Keratinocyte (primary cell): ENCODE measurements at regions not wholly inside any gene's neighbourhood (a gene's known extent, or its start where the extent isn't known, plus 50 kb on each side); places are given as distances from the start of the nearest gene placed in this dataset.

Experiments used
- DNase-seq: peaks from one replicate; pipeline ENCODE4 v3.0.0-alpha.2; 2011; ENCODE audit warnings: low read depth, missing footprints, low spot score
- FAIRE-seq: peaks from 2 replicates; lab custom pipeline; 2011; peaks lifted over from hg19 to GRCh38; lab: Jason Lieb, UNC
- H2AFZ ChIP-seq: 2 replicates; pipeline ENCODE4 v1.6.0; 2012; ENCODE audit warnings: low read length, control low read depth, inconsistent platforms; ENCODE audit not compliant: control insufficient read depth
- H3K27ac ChIP-seq: 2 replicates; pipeline ENCODE4 v1.5.1; 2011; ENCODE audit warnings: low read length; ENCODE audit not compliant: control insufficient read depth, insufficient read depth
- H3K27me3 ChIP-seq: 3 replicates; pipeline ENCODE4 v1.6.0; 2011; ENCODE audit warnings: low read length; ENCODE audit not compliant: control insufficient read depth, insufficient read depth; ENCODE audit errors: extremely low read depth
- H3K36me3 ChIP-seq, 2 experiments: 2 replicates in 1 of 2; 3 replicates in 1 of 2; pipeline ENCODE4 v1.5.1; 2011; ENCODE audit warnings: low read length in 2 of 2, mild to moderate bottlenecking in 1 of 2; ENCODE audit not compliant: control insufficient read depth in 2 of 2, insufficient read depth in 2 of 2; ENCODE audit errors: extremely low read depth in 1 of 2
- H3K4me1 ChIP-seq: 3 replicates; pipeline ENCODE4 v1.5.1; 2011; ENCODE audit warnings: low read length; ENCODE audit not compliant: control insufficient read depth, insufficient read depth; ENCODE audit errors: extremely low read depth
- H3K4me2 ChIP-seq: 3 replicates; pipeline ENCODE4 v1.6.0; 2011; ENCODE audit warnings: low read depth, low read length; ENCODE audit not compliant: control insufficient read depth, insufficient read depth; ENCODE audit errors: extremely low read depth
- H3K4me3 ChIP-seq, 3 experiments: fragments of 200-600 bp in 1 of 3; sonication (generic) in 1 of 3; 2 replicates in 2 of 3; 3 replicates in 1 of 3; pipeline ENCODE4 v1.5.1; 2011 to 2016; ENCODE audit warnings: low read length in 3 of 3, mild to moderate bottlenecking in 3 of 3, control low read depth in 2 of 3, inconsistent platforms in 1 of 3, low read depth in 1 of 3, mixed read lengths in 1 of 3, mixed run types in 1 of 3, moderate library complexity in 1 of 3; ENCODE audit not compliant: control insufficient read depth in 2 of 3, insufficient read depth in 2 of 3; ENCODE audit errors: extremely low read depth in 1 of 3
- H3K79me2 ChIP-seq: 2 replicates; pipeline ENCODE4 v1.6.0; 2012; ENCODE audit warnings: low read length; ENCODE audit not compliant: control insufficient read depth, insufficient read depth
- H3K9ac ChIP-seq: 3 replicates; pipeline ENCODE4 v1.6.0; 2011; ENCODE audit warnings: low read length; ENCODE audit not compliant: control insufficient read depth, insufficient read depth; ENCODE audit errors: extremely low read depth
- H3K9me1 ChIP-seq: 3 replicates; pipeline ENCODE4 v1.6.0; 2011; ENCODE audit warnings: low read length; ENCODE audit not compliant: control insufficient read depth, insufficient read depth; ENCODE audit errors: extremely low read depth
- H3K9me3 ChIP-seq: 2 replicates; pipeline ENCODE4 v1.5.1; 2012; ENCODE audit warnings: low read depth, low read length; ENCODE audit not compliant: control insufficient read depth
- H4K20me1 ChIP-seq: 3 replicates; pipeline ENCODE4 v1.6.0; 2011; ENCODE audit warnings: low read length; ENCODE audit not compliant: control insufficient read depth, insufficient read depth; ENCODE audit errors: extremely low read depth
- CTCF ChIP-seq, 3 experiments: IDR thresholded peaks in 1 of 3; conservative IDR thresholded peaks in 1 of 3; optimal IDR thresholded peaks in 1 of 3; 2 replicates in 2 of 3; 3 replicates in 1 of 3; pipeline versions ENCODE3 to v1.5.1; 2011; ENCODE audit warnings: low read length in 3 of 3, mild to moderate bottlenecking in 3 of 3, moderate library complexity in 2 of 3, control low read depth in 1 of 3, inconsistent platforms in 1 of 3; ENCODE audit not compliant: insufficient read depth in 2 of 3; ENCODE audit errors: extremely low read depth in 1 of 3
- EZH2 ChIP-seq: IDR thresholded peaks from one replicate; pipeline ENCODE4 v1.6.1; 2012; ENCODE audit warnings: inconsistent platforms, mild to moderate bottlenecking, low read length, moderate library complexity
- dilution Hi-C: fragments of 300-500 bp; cut with MboI; formaldehyde crosslinking; loops from one replicate; pipeline ENCODE4 v1.7.0; 2020; ENCODE audit warnings: low sequenced_read_pairs; ENCODE audit not compliant: extremely low pct_ligation_motif_present

DNA sequence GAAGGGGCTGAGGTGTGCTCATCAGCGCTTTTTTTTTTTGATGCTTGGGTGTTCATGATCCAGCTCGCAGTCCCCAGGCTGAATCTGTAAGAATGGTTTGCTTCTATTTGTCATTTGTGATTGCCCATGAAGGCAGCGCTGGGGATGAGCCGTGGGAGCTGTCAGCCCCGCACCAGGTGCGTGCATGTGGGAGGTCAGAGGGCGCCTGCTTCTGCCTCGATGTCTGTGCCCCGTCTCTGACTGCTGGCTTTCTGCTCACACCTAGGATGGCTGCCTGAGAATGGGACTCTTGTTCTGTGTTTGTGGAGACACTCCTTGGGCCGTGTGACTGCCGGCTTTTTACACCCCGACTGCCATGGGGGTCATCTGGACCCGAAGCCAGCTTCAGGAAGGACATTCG lies 141.2 kb upstream of the RTL1 start:
- DNase-seq: no peak
- Histone ChIP-seq H3K27ac (no peak overlapping the region), H3K9ac (no peak overlapping the region), H3K4me2 (no peak overlapping the region), H3K36me3 (no peaks in the 10 kb centered on the region), H3K9me1 (no peaks in the 10 kb centered on the region), H4K20me1 (no peaks in the 10 kb centered on the region), H2AFZ (no peak overlapping the region), H3K79me2 (no peaks in the 10 kb centered on the region), H3K4me1 (no peaks in the 10 kb centered on the region), H3K27me3 (no peaks in the 10 kb centered on the region), H3K9me3 (peaks cover 6% of the 10 kb centered on the region), H3K4me3 (no peak overlapping the region)
- TF ChIP-seq CTCF (optimal IDR thresholded peaks at IDR 0.05 in 1 of 3, IDR thresholded peaks at IDR 0.05 in 1 of 3, conservative IDR thresholded peaks at IDR 0.05 in 1 of 3; ENCODE audit: extremely low read depth in 1 of 3, insufficient read depth in 2 of 3, low read length in 3 of 3): no peak
- no peak for TF ChIP-seq EZH2
- dilution Hi-C loops: no loop called here
- FAIRE-seq: no peak

DNA sequence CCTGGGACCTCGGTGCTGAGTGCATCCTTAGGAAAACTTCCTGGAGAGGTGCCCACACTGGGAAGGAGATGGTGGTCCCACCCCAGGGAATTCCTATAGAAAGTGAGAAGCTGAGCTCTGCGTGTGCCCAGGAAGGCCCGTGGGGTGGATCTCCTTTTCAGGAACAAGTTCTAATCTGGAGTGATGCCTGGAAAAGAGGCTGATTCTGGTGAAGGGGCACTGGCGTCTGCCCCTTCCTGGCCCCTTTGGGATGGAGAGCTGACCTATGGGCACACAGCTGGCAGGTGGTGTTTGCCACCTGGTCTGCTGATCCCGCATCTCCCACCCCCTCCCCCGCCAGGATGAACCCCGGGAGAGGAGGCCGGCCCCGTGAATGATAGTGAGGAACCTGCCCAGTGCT lies 142.0 kb upstream of the RTL1 start:
- H3K4me3 ChIP-seq: no peak overlapping the region
- TF ChIP-seq CTCF (optimal IDR thresholded peaks at IDR 0.05 in 1 of 3, IDR thresholded peaks at IDR 0.05 in 1 of 3, conservative IDR thresholded peaks at IDR 0.05 in 1 of 3; ENCODE audit: extremely low read depth in 1 of 3, insufficient read depth in 2 of 3, low read length in 3 of 3) (no peak), EZH2 (no peak)
- no peaks in the 10 kb centered on the region for H3K4me1 ChIP-seq
- no peak overlapping the region for H2AFZ ChIP-seq
- no peaks in the 10 kb centered on the region for H3K36me3 ChIP-seq
- no peak overlapping the region for H3K9ac ChIP-seq
- H3K79me2 ChIP-seq: no peaks in the 10 kb centered on the region
- H3K27me3 ChIP-seq: no peaks in the 10 kb centered on the region
- H4K20me1 ChIP-seq: no peaks in the 10 kb centered on the region
- H3K4me2 ChIP-seq: no peak overlapping the region
- H3K9me1 ChIP-seq: no peaks in the 10 kb centered on the region
- dilution Hi-C loops: no loop called here
- H3K27ac ChIP-seq: no peak overlapping the region
- FAIRE-seq: no peak
- peaks cover 8% of the 10 kb centered on the region for H3K9me3 ChIP-seq
- no peak for DNase-seq
